HG03175 (cell line): ENCODE measurements at regions not wholly inside any gene's neighbourhood (a gene's known extent, or its start where the extent isn't known, plus 50 kb on each side); places are given as distances from the start of the nearest gene placed in this dataset.
A peak's percentile ranks its signal among the peaks of the same experiment; 100 is the strongest.
"Not testable (repeated sequence)": the region's sequence is repeated elsewhere in the genome, so short reads cannot be mapped to it uniquely, and the experiment has no call there.

Source experiments
- ATAC-seq: cut with Tn5 transposase; IDR thresholded peaks from one replicate; pipeline ENCODE4 v1.9.1; 2021; ENCODE audit warnings: mild to moderate bottlenecking, moderate library complexity; ENCODE audit not compliant: unreplicated experiment

DNA sequence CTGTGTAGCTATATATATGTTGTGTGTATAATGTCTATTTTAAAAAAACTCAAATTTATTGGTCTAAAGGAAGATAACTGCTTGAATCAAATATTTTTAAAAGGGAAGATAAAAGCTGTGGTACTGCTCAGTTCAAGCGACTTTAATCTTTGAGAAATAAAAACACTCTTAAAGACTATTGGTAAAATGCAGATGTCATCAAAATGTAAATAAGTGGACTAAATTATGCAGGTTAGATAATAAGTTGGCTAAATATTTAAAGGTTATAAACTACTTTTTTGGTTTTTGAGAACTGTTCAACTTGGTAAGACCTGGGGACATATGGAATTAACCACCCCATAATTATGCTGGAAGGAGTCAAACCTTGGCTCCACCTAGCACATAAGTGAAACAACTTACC, 144.7 kb upstream of the ITM2A start:
- no peak for ATAC-seq

DNA sequence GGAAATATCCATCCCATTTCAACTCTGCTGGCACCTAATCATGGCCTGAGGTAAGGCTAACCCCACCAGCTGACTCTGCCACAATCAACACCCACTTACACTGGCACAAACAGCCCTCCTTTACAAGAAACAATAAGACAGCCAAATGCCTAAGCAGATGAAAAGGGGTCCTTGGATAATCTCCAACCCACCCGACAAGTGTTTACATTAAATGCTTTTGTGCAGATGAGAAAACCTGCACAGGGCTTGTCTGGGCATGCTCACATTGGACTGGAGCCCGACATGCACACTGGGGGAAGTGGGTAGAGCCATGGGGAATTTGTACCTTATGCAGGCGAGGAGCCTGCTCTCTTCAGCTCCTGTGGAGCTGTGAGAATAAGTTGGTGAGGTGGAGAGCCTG, 138.9 kb upstream of the ITM2A start:
- ATAC-seq: no peak

DNA sequence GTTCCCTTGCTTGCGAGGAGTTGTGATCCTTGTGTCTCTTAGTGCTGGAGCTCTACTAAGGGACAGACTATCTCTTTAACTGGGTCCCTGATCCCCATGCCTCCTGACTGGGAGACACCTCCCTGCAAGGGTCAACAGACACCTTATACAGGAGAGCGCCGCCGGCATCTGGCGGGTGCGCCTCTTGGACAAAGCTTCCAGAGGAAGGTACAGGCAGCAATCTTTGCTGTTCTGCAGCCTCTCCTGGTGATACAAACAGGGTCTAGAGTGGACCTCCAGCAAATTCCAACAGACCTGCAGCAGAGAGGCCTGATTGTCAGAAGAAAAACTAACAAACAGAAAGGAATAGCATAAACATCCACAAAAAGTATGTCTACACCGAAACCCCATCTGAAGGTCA, 115.6 kb upstream of the ITM2A start:
- no peak for ATAC-seq

DNA sequence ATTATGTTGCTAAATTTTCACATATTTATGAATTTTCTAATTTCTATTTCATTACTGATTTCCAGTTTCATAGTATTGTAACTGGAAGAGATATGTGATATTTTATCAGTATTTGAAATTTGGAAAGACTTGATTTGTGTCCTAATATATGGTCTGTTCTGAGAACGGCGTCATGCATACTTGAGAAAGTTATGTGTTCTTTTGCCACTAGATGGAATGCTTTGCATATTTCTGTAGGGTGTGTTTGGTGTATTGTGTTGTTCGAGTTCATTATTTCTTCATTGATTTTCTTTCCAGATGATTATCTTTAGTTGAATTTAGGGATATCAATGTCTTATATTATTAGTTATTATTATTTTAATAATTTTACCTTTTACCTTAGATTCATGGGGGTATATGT, 110.6 kb upstream of the ITM2A start:
- ATAC-seq: no peak

DNA sequence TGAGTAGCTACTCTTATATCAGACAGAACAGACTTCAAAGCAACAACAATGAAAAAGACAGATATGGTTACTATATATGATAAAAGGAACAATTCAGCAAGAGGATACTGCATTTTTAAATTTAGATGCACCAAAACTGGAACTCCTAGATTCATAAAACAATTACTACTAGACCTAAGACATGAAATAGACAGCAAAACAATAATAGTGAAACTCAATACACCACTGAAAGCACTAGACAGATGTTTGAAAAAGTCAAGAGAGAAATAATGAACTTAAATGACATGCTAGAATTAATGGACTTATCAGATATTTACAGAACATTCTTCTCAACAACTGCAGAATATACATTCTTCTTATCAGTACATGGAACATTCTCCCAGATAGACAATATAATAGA, 99.5 kb upstream of the ITM2A start:
- ATAC-seq: no peak

DNA sequence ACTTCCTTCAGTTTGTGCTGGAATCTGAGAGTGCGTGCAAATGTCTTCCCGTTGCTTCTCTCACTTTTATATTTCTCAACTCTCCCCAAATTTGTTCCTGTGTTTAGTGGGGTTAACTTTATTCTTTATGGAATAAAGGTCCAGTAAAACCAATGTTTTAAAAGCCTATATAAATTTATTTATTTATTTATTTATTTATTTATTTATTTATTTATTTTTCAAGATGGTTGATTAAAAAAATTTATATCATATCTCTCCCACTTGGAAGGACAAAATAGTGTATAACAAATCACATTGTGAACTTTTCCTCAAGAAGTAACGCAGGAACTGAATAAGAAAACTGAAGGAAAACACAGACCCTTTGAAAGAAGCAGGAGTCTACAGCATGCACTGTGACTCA, 95.3 kb upstream of the ITM2A start:
- no peak for ATAC-seq

DNA sequence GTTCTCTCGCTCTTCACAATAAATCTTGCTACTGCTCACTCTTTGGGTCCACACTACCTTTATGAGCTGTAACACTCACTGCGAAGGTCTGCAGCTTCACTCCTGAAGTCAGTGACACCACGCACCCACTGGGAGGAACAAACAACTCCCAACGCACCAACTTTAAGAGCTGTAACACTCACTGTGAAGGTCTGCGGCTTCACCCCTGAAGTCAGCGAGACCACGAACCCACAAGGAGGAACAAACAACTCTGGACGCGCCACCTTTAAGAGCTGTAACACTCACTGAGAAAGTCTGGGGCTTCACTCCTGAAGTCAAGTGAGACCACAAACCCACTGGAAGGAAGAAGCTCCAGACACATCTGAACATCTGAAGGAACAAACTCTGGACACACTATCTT, 89.5 kb upstream of the ITM2A start:
- not testable (repeated sequence) for ATAC-seq

DNA sequence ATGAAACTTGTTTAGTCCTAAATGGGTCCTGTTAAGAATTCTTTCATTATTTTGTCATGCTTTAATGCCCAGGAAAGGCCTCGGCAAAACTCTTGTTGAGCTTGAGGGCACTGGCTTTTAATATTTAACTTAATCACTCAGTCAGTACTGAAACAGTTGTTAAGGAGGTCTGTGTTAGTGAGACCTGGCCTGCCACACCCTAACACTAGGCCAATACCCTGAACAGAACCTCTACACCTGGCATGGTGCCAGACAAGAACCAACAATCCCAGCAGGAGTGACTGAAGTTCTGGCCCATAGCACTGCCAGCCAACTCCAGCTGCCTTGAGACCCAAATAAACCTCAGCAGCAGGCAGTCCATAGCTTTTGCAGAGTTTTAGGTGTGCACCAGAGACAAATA, 85.7 kb upstream of the ITM2A start:
- peak; percentile 68 for ATAC-seq

DNA sequence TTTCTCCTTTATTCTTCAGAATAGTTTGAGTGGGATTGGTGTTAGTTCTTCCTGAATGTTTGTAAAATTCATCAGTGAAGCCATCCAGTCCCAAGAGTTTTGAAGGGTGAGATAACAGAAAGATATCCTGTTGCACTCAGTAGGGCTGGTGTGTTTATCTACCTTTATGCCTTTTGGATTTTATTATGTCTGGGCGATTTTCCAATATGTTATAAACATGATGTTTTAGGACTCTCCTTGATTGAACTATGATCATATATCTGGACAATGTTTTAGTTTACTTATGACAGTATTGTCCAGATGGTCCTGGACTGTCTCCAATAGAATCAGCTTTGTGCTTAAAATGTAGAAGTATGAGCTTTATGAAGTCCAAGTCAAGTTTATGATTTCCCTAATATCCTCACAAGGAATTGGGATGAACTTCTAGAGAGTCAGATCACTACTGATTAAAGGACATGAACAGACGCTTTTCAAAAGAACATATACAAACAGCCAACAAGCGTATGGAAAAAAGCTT, 77.6 kb upstream of the ITM2A start:
- ATAC-seq: no peak

DNA sequence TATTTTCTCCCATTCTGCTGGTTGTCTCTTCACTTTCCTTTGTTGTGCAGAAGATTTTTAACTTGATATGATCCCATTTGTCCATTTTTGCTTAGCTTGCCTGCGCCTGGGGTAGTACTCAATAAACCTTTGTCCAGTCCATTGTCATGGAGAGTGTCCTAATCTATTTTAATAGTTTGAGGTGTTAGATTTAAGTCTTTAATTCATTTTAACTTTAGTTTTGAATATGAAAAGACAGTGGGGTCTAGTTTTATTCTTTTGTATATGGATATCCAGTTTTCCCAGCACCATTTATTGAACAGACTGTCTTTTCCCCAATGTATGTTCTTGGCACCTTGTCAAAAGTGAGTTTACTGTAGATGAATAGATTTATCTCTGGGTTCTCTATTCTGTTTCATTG, 76.0 kb upstream of the ITM2A start:
- ATAC-seq: no peak

DNA sequence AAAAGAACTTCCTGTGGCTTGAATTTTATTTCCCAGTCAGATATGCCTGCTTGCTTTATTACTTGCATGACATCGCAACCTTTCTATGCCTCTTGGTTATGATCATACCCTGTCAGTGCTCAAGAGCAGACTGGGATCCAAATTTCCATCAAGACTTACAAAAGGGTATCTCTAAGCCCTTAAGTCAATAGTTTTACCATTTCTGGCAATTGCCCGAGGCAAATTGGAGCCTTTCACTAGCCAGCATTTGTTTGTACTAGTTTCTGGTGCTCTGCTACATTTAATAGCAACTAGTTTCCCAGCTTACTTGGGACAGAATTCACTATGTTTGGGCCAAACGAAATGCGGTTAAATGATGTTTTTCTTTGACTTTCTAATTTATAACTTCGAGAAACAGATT, 73.2 kb upstream of the ITM2A start:
- ATAC-seq: no peak
